GM12878 (cell line): ENCODE measurements at regions not wholly inside any gene's neighbourhood (a gene's known extent, or its start where the extent isn't known, plus 50 kb on each side); places are given as distances from the start of the nearest gene placed in this dataset.

Experiments
- ATAC-seq: fragments of 200-7000 bp; cut with Tn5 transposase; 3 replicates; pipeline ENCODE4 v1.9.1; 2020; ENCODE audit warnings: mild to moderate bottlenecking, moderate library complexity
- BruUV-seq: library from RNA; stranded (reverse); fragments of 400-500 nt; replicated peaks from 2 replicates; lab custom pipeline; 2021; lab: Mats Ljungman, UMichigan
- CTCF ChIA-PET: fragments of 300-600 bp; sonication (Branson Sonifier 250); formaldehyde crosslinking; extraction: SDS; loops from one replicate; lab custom pipeline; 2021; ENCODE audit warnings: inconsistent platforms; lab: Yijun Ruan, JAX
- POLR2A ChIA-PET: fragments of 350-600 bp; formaldehyde crosslinking; extraction: SDS; loops from one replicate; lab custom pipeline; 2021; ENCODE audit warnings: inconsistent platforms; lab: Charles Lee
- RAD21 ChIA-PET: fragments of 300-600 bp; sonication (Branson Sonifier 250); formaldehyde crosslinking; loops from one replicate; lab custom pipeline; 2023; ENCODE audit warnings: antibody characterized with exemption; ENCODE audit not compliant: unreplicated experiment; lab: Charles Lee
- SMC1A ChIA-PET: fragments of 300-600 bp; sonication (Branson Sonifier 250); formaldehyde crosslinking; loops from one replicate; lab custom pipeline; 2023; ENCODE audit not compliant: unreplicated experiment, uncharacterized antibody; lab: Charles Lee
- DNase-seq: peaks from one replicate; pipeline ENCODE4 v3.0.0-alpha.2; 2011; ENCODE audit warnings: low read depth, low spot score
- FAIRE-seq: peaks from 3 replicates; lab custom pipeline; 2011; peaks lifted over from hg19 to GRCh38; lab: Jason Lieb, UNC
- H2AFZ ChIP-seq: 2 replicates; pipeline ENCODE4 v1.6.0; 2011; ENCODE audit warnings: low read depth, low read length, control low read depth; ENCODE audit not compliant: control insufficient read depth
- H3K27ac ChIP-seq: 2 replicates; pipeline ENCODE4 v1.5.1; 2011; ENCODE audit warnings: control low read depth; ENCODE audit not compliant: control insufficient read depth, insufficient read depth
- H3K27me3 ChIP-seq, 2 experiments: replicated peaks in 1 of 2; 2 replicates each; pipeline versions ENCODE4 v1.6.0 to v1.6.1; 2011; ENCODE audit warnings: low read length in 1 of 2; ENCODE audit not compliant: control insufficient read depth in 2 of 2, insufficient read depth in 2 of 2
- H3K36me3 ChIP-seq, 2 experiments: 2 replicates each; pipeline ENCODE4 v1.5.1; 2011; ENCODE audit warnings: low read length in 1 of 2; ENCODE audit not compliant: control insufficient read depth in 2 of 2, insufficient read depth in 2 of 2
- H3K4me1 ChIP-seq: 2 replicates; pipeline ENCODE4 v1.6.1; 2011; ENCODE audit warnings: mild to moderate bottlenecking, low read length, moderate library complexity, mixed read lengths; ENCODE audit not compliant: control insufficient read depth, insufficient read depth
- H3K4me2 ChIP-seq: 2 replicates; pipeline ENCODE4 v1.6.0; 2011; ENCODE audit warnings: control low read depth; ENCODE audit not compliant: control insufficient read depth, insufficient read depth
- H3K4me3 ChIP-seq: fragments of 200-600 bp; sonication (generic); 2 replicates; pipeline ENCODE4 v1.5.1; 2016
- H3K79me2 ChIP-seq: 2 replicates; pipeline ENCODE4 v1.6.0; 2011; ENCODE audit warnings: low read length; ENCODE audit not compliant: control insufficient read depth, insufficient read depth
- H3K9ac ChIP-seq: 2 replicates; pipeline ENCODE4 v1.8.0; 2011; ENCODE audit warnings: low read length, control low read depth, mixed read lengths; ENCODE audit not compliant: control insufficient read depth, insufficient read depth
- H3K9me3 ChIP-seq: replicated peaks from 3 replicates; pipeline ENCODE4 v1.5.1; 2011; ENCODE audit warnings: mild to moderate bottlenecking, low read length; ENCODE audit not compliant: control insufficient read depth, insufficient read depth
- H4K20me1 ChIP-seq: 2 replicates; pipeline ENCODE4 v1.6.0; 2011; ENCODE audit not compliant: control insufficient read depth, insufficient read depth
- IKZF1 ChIP-seq: fragments of 450-650 bp; conservative IDR thresholded peaks from 2 replicates; pipeline ENCODE4 v1.6.1; 2017; ENCODE audit warnings: antibody characterized with exemption, mild to moderate bottlenecking
- MEF2B ChIP-seq: fragments of 450-650 bp; IDR thresholded peaks from 2 replicates; pipeline ENCODE4 v1.6.1; 2018; ENCODE audit warnings: mild to moderate bottlenecking, moderate library complexity; ENCODE audit not compliant: partially characterized antibody, poor library complexity, severe bottlenecking
- NFIC ChIP-seq: IDR thresholded peaks from 2 replicates; pipeline ENCODE4 v1.6.1; 2012; ENCODE audit warnings: low read depth, mild to moderate bottlenecking, inconsistent platforms, low read length, moderate library complexity
- RAD51 ChIP-seq: fragments of 450-650 bp; IDR thresholded peaks from 2 replicates; pipeline ENCODE4 v1.6.1; 2016; ENCODE audit warnings: moderate library complexity, mild to moderate bottlenecking, inconsistent platforms
- RFX5 ChIP-seq: IDR thresholded peaks from 2 replicates; pipeline ENCODE4 v1.6.1; 2011; ENCODE audit warnings: low read depth, low read length, improper control_type of control experiment
- TCF12 ChIP-seq: IDR thresholded peaks from 2 replicates; pipeline ENCODE4 v1.6.1; 2011; ENCODE audit warnings: low read depth, mild to moderate bottlenecking, low read length
- YY1 ChIP-seq: IDR thresholded peaks from 2 replicates; pipeline ENCODE4 v1.6.1; 2011; ENCODE audit warnings: low read depth, mild to moderate bottlenecking, low read length
- WGBS: methylation state at CpG from one replicate; pipeline ENCODE4 v1.1.6; 2016; ENCODE audit warnings: low lambda C conversion rate; ENCODE audit not compliant: insufficient replicate concordance, insufficient coverage; ENCODE audit errors: missing lambda C conversion rate; 5-methylcytosine and 5-hydroxymethylcytosine counted together
- in situ Hi-C: fragments of 300-500 bp; cut with MboI; formaldehyde crosslinking; loops from 9 replicates; pipeline ENCODE4 v1.14.3; 2018; ENCODE audit warnings: mixed read lengths
- intact Hi-C: fragments of 100-400 bp; cut with micrococcal nuclease; formaldehyde crosslinking; loops from one replicate; pipeline ENCODE4 v1.14.2; 2022; ENCODE audit not compliant: unreplicated experiment

GRCh38 chr1:230516889-230517288, 90.8 kb upstream of the PGBD5 start:
- Histone ChIP-seq H3K27me3 (no peaks in the 10 kb centered on the region), H3K4me1 (no peaks in the 10 kb centered on the region), H3K9ac (no peak overlapping the region), H3K27ac (no peak overlapping the region), H3K4me3 (no peak overlapping the region), H3K4me2 (no peak overlapping the region), H2AFZ (no peak overlapping the region), H4K20me1 (no peaks in the 10 kb centered on the region), H3K79me2 (no peaks in the 10 kb centered on the region), H3K36me3 (no peaks in the 10 kb centered on the region), H3K9me3 (no peaks in the 10 kb centered on the region)
- intact Hi-C loops (no loop called here), in situ Hi-C loops (no loop called here)
- no peak for FAIRE-seq
- ATAC-seq, result no peak
- TF ChIP-seq TCF12 (no peak), NFIC (no peak)
- POLR2A ChIA-PET, result no interaction called here
- 38% methylated on average over 6 of the region's 6 CpGs for WGBS
- CTCF ChIA-PET, result no interaction called here
- RAD21 ChIA-PET, result no interaction called here
- no TSS peak for BruUV-seq
- no peak for DNase-seq
- SMC1A ChIA-PET, result no interaction called here

- H3K79me2 ChIP-seq, result no peaks in the 10 kb centered on the region
- H3K4me1 ChIP-seq, result no peaks in the 10 kb centered on the region
- H3K36me3 ChIP-seq, result no peaks in the 10 kb centered on the region
- H3K27me3 ChIP-seq, result no peaks in the 10 kb centered on the region
- in situ Hi-C loops, result no loop called here
- SMC1A ChIA-PET, result no interaction called here
- DNase-seq, result no peak
- RAD21 ChIA-PET, result no interaction called here
- H2AFZ ChIP-seq, result no peak overlapping the region
- BruUV-seq, result no TSS peak
- intact Hi-C loops, result no loop called here
- no peak overlapping the region for H3K4me3 ChIP-seq
- no peak for ATAC-seq
- no peak overlapping the region for H3K4me2 ChIP-seq
- FAIRE-seq, result no peak
- no peaks in the 10 kb centered on the region for H4K20me1 ChIP-seq
- no peaks in the 10 kb centered on the region for H3K9me3 ChIP-seq
- TF ChIP-seq RAD51, result no peak
- no peak for TF ChIP-seq RFX5
- no peak for TF ChIP-seq MEF2B
- TF ChIP-seq YY1, result no peak
- TF ChIP-seq IKZF1, result no peak
- POLR2A ChIA-PET, result no interaction called here
- 17% methylated on average over 9 of the region's 9 CpGs for WGBS
- CTCF ChIA-PET, result no interaction called here
- no peak overlapping the region for H3K27ac ChIP-seq
- no peak overlapping the region for H3K9ac ChIP-seq
Measured at GRCh38 chr1:230515451-230516145, 89.5 kb upstream of the PGBD5 start.
